GM13977 (cell line): ENCODE measurements at regions not wholly inside any gene's neighbourhood (a gene's known extent, or its start where the extent isn't known, plus 50 kb on each side); places are given as distances from the start of the nearest gene placed in this dataset.

ENCODE experiments used
- DNase-seq: peaks from one replicate; pipeline ENCODE4 v3.0.0; 2012; ENCODE audit warnings: low spot score
- CTCF ChIP-seq: IDR thresholded peaks from 2 replicates; pipeline ENCODE4 v1.5.1; 2012; ENCODE audit warnings: mild to moderate bottlenecking, control low read depth; ENCODE audit not compliant: insufficient read depth; ENCODE audit errors: extremely low read depth, missing control alignments
- in situ Hi-C: fragments of 300-500 bp; cut with MboI; formaldehyde crosslinking; loops from one replicate; pipeline ENCODE4 v1.12.0; 2022; ENCODE audit warnings: low sequenced_read_pairs, low pct_unique_long_range_greater_than_20kb, mixed read lengths, inconsistent platforms; ENCODE audit not compliant: unreplicated experiment

GRCh38 chr5:155482428-155482827 lies 468.9 kb downstream of the KIF4B start:
- in situ Hi-C loops, result no loop called here
- no peak for DNase-seq
- TF ChIP-seq CTCF, result no peak

- no peak for TF ChIP-seq CTCF
- in situ Hi-C loops, result no loop called here
- no peak for DNase-seq
Measured at GRCh38 chr5:155485386-155485785, 471.8 kb downstream of the KIF4B start.

- in situ Hi-C loops, result no loop called here
- TF ChIP-seq CTCF, result no peak
- no peak for DNase-seq
Measured at GRCh38 chr5:155489949-155490348, 476.4 kb downstream of the KIF4B start.

- in situ Hi-C loops, result no loop called here
- DNase-seq, result no peak
- TF ChIP-seq CTCF, result no peak
Measured at GRCh38 chr5:155492191-155492590, 478.6 kb downstream of the KIF4B start.

GRCh38 chr5:155504606-155505005 lies 491.1 kb downstream of the KIF4B start:
- no peak for DNase-seq
- no peak for TF ChIP-seq CTCF
- in situ Hi-C loops, result no loop called here

- DNase-seq, result no peak
- no peak for TF ChIP-seq CTCF
- in situ Hi-C loops, result no loop called here
Measured at GRCh38 chr5:155507363-155507762, 493.8 kb downstream of the KIF4B start.

- in situ Hi-C loops, result no loop called here
- TF ChIP-seq CTCF, result no peak
- DNase-seq, result no peak
Measured at GRCh38 chr5:155508673-155509072, 495.1 kb downstream of the KIF4B start.
